CD4-positive, alpha-beta T cell (primary cell): ENCODE measurements at regions not wholly inside any gene's neighbourhood (a gene's known extent, or its start where the extent isn't known, plus 50 kb on each side); places are given as distances from the start of the nearest gene placed in this dataset.

Experiments used
- ATAC-seq: fragments of 200-7000 bp; cut with Tn5 transposase; one replicate; pipeline ENCODE4 v1.10.0; 2022; ENCODE audit warnings: mild to moderate bottlenecking; ENCODE audit not compliant: poor library complexity
- CTCF ChIA-PET: fragments of 350-600 bp; sonication (Branson Sonifier 250); formaldehyde crosslinking; loops from one replicate; lab custom pipeline; 2021; ENCODE audit warnings: antibody characterized with exemption, inconsistent platforms; lab: Charles Lee
- POLR2A ChIA-PET: fragments of 350-600 bp; sonication (Branson Sonifier 250); formaldehyde crosslinking; loops from one replicate; lab custom pipeline; 2021; ENCODE audit warnings: antibody characterized with exemption, inconsistent platforms; lab: Charles Lee
- DNase-seq, 14 experiments: peaks; one replicate each; pipeline ENCODE4 v3.0.0-alpha.2; 2013 to 2020; ENCODE audit warnings: mixed read lengths in 2 of 14
- H3K27ac ChIP-seq, 2 donors: one replicate each; pipeline versions ENCODE4 v1.5.1 to v1.7.0; 2013; ENCODE audit warnings: low read length in 2 of 2, low read depth in 1 of 2, mild to moderate bottlenecking in 1 of 2
- H3K27me3 ChIP-seq, 2 experiments: 1 replicate in 1 of 2; 2 replicates in 1 of 2; pipeline versions ENCODE4 v1.6.1 to v1.7.0; 2013; ENCODE audit warnings: low read length in 2 of 2, control low read depth in 1 of 2, mild to moderate bottlenecking in 1 of 2, moderate library complexity in 1 of 2; ENCODE audit not compliant: insufficient read depth in 2 of 2, control insufficient read depth in 1 of 2
- H3K36me3 ChIP-seq: one replicate; pipeline ENCODE4 v1.6.1; 2013; ENCODE audit warnings: low read length, control low read depth; ENCODE audit not compliant: insufficient read depth
- H3K4me1 ChIP-seq: one replicate; pipeline ENCODE4 v1.6.1; 2013; ENCODE audit warnings: low read length, control low read depth; ENCODE audit not compliant: insufficient read depth
- H3K4me3 ChIP-seq: one replicate; pipeline ENCODE4 v1.5.1; 2013; ENCODE audit warnings: mild to moderate bottlenecking, low read length, moderate library complexity
- H3K9me3 ChIP-seq, 2 experiments: 1 replicate in 1 of 2; 2 replicates in 1 of 2; pipeline versions ENCODE4 v1.6.1 to v1.7.0; 2013; ENCODE audit warnings: low read length in 2 of 2, mild to moderate bottlenecking in 2 of 2, control low read depth in 1 of 2, moderate library complexity in 1 of 2; ENCODE audit not compliant: control insufficient read depth in 1 of 2, insufficient read depth in 1 of 2
- H3K27ac Mint-ChIP-seq: one replicate; pipeline ENCODE4 v1.8.0; 2020; ENCODE audit warnings: mixed read lengths
- H3K27me3 Mint-ChIP-seq: one replicate; pipeline ENCODE4 v1.8.0; 2021; ENCODE audit warnings: mixed read lengths
- H3K36me3 Mint-ChIP-seq: one replicate; pipeline ENCODE4 v1.8.0; 2021; ENCODE audit warnings: low read depth, mixed read lengths
- H3K4me1 Mint-ChIP-seq: one replicate; pipeline ENCODE4 v1.8.0; 2021; ENCODE audit warnings: low read depth, mixed read lengths
- H3K4me3 Mint-ChIP-seq: one replicate; pipeline ENCODE4 v1.8.0; 2020; ENCODE audit warnings: mild to moderate bottlenecking, mixed read lengths
- H3K9me3 Mint-ChIP-seq: one replicate; pipeline ENCODE4 v1.8.0; 2020; ENCODE audit warnings: mixed read lengths
- intact Hi-C, 2 experiments: fragments of 100-400 bp; cut with DNase I in 1 of 2; cut with micrococcal nuclease in 1 of 2; formaldehyde crosslinking; loops; one replicate each; pipeline versions ENCODE4 v1.15.1 to v1.9.0; 2023 to 2025; cut with DNase I, micrococcal nuclease
- TF ChIP-seq, protein P1 (sequence below): fragments of 200-600 bp; IDR thresholded peaks from one replicate; pipeline ENCODE4 v1.8.0; 2022; ENCODE audit warnings: antibody characterized with exemption, mild to moderate bottlenecking

DNA sequence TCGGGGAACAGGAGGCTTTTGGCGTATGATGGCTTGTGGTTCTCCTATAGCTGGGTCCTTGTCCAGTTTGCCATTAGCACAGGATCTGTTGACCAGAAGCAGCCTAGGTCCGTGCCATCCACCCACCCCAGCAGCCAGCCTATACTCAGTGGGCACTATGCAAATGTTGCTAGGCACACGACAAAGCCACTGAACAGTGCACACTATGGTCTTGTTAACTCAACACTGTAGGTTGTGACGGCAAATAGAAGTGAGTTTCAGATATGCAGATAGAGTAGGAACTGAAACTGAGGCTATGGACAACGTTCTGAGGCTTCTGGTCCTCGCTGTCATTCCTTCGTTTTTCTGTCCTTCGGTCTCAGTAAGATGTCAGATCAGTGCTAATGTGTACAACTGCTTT, 541.3 kb upstream of the TENM3 start:
- TF ChIP-seq, protein P1, sequence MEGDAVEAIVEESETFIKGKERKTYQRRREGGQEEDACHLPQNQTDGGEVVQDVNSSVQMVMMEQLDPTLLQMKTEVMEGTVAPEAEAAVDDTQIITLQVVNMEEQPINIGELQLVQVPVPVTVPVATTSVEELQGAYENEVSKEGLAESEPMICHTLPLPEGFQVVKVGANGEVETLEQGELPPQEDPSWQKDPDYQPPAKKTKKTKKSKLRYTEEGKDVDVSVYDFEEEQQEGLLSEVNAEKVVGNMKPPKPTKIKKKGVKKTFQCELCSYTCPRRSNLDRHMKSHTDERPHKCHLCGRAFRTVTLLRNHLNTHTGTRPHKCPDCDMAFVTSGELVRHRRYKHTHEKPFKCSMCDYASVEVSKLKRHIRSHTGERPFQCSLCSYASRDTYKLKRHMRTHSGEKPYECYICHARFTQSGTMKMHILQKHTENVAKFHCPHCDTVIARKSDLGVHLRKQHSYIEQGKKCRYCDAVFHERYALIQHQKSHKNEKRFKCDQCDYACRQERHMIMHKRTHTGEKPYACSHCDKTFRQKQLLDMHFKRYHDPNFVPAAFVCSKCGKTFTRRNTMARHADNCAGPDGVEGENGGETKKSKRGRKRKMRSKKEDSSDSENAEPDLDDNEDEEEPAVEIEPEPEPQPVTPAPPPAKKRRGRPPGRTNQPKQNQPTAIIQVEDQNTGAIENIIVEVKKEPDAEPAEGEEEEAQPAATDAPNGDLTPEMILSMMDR, result no peak

GRCh38 chr4:181702864-181703495, 540.2 kb upstream of the TENM3 start:
- CTCF ChIA-PET, result no interaction called here
- no peak overlapping the region for H3K27ac ChIP-seq

More for the DNA sequence above, 541.3 kb upstream of the TENM3 start:
- Histone ChIP-seq H3K27me3 (no peaks in the 10 kb centered on the region), H3K4me3 (no peak overlapping the region), H3K36me3 (no peaks in the 10 kb centered on the region), H3K9me3 (peaks cover 0 to 12% of the 10 kb centered on the region in 2 experiments), H3K4me1 (no peaks in the 10 kb centered on the region), H3K27ac (no peak overlapping the region)
- POLR2A ChIA-PET, result no interaction called here
- DNase-seq, result no peak
- CTCF ChIA-PET, result no interaction called here
- peaks cover 3% of the 10 kb centered on the region for H3K9me3 Mint-ChIP-seq
- H3K36me3 Mint-ChIP-seq, result no peaks in the 10 kb centered on the region
- no peak overlapping the region for H3K27ac Mint-ChIP-seq
- no peak for ATAC-seq
- intact Hi-C loops, result no loop called here
- H3K27me3 Mint-ChIP-seq, result no peaks in the 10 kb centered on the region
- no peak overlapping the region for H3K4me3 Mint-ChIP-seq
- H3K4me1 Mint-ChIP-seq, result no peaks in the 10 kb centered on the region

DNA sequence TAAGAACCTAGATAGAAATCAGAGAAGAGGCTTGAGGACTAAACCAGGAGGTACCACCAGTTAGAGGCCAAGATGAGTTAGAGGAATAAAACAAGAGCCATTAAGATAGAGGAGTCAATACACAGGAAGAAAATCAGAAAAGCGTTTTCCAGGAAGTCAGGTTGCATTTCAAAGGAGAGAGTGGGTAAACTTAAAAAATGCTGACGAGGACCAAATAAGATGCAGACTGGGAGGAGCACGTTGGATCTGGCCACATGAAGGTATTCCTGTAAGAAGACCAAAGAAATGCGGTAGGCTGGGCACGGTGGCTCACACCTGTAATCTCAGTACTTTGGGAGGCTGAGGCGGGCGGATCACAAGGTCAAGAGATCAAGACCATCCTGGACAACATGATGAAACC, 533.1 kb upstream of the TENM3 start:
- Histone ChIP-seq H3K36me3 (no peaks in the 10 kb centered on the region), H3K4me1 (no peaks in the 10 kb centered on the region), H3K9me3 (peaks cover 0 to 7% of the 10 kb centered on the region in 2 experiments), H3K4me3 (no peak overlapping the region), H3K27me3 (no peaks in the 10 kb centered on the region), H3K27ac (no peak overlapping the region)
- TF ChIP-seq, protein P1, result no peak
- ATAC-seq (no peak), DNase-seq (no peak)
- no peaks in the 10 kb centered on the region for H3K27me3 Mint-ChIP-seq
- H3K4me1 Mint-ChIP-seq, result no peaks in the 10 kb centered on the region
- peaks cover 11% of the 10 kb centered on the region for H3K9me3 Mint-ChIP-seq
- H3K4me3 Mint-ChIP-seq, result no peak overlapping the region
- ChIA-PET CTCF (no interaction called here), POLR2A (no interaction called here)
- no peaks in the 10 kb centered on the region for H3K36me3 Mint-ChIP-seq
- H3K27ac Mint-ChIP-seq, result no peak overlapping the region
- intact Hi-C loops, result no loop called here

More at GRCh38 chr4:181702864-181703495, 540.2 kb upstream of the TENM3 start:
- Histone ChIP-seq H3K36me3 (no peaks in the 10 kb centered on the region), H3K9me3 (peaks cover 0 to 4% of the 10 kb centered on the region in 2 experiments), H3K4me3 (no peak overlapping the region), H3K27me3 (no peaks in the 10 kb centered on the region), H3K4me1 (no peaks in the 10 kb centered on the region)
- Mint-ChIP-seq H3K4me1 (no peaks in the 10 kb centered on the region), H3K27ac (no peak overlapping the region), H3K27me3 (no peaks in the 10 kb centered on the region), H3K36me3 (no peaks in the 10 kb centered on the region), H3K4me3 (no peak overlapping the region), H3K9me3 (peaks cover 3% of the 10 kb centered on the region)
- DNase-seq (no peak), ATAC-seq (no peak)
- intact Hi-C loops, result no loop called here
- TF ChIP-seq, protein P1, result no peak
- POLR2A ChIA-PET, result no interaction called here
